ENCODE measurements at regions not wholly inside any gene's neighbourhood (a gene's known extent, or its start where the extent isn't known, plus 50 kb on each side); places are given as distances from the start of the nearest gene placed in this dataset.

DNA sequence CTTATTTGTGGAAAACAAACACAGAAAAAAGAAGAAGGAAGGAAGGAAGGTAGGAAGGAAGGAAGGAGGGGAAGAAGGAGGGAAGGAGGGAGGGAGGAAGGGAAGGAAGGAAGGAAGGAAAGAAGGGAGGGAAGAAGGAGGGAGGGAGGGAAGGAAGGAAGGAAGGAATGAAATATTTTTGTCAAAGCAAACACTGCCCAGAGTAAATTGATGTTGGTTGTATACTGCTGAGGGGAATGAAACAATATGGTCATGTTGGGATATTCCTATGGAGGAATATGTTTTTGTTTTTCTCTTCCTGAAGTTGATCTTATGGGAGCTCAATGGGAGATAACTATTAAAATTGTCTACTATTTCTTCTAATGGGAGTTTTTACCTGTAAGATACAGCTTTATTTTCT lies 717.5 kb upstream of the LRFN5 start:
- TF ChIP-seq, protein P1, sequence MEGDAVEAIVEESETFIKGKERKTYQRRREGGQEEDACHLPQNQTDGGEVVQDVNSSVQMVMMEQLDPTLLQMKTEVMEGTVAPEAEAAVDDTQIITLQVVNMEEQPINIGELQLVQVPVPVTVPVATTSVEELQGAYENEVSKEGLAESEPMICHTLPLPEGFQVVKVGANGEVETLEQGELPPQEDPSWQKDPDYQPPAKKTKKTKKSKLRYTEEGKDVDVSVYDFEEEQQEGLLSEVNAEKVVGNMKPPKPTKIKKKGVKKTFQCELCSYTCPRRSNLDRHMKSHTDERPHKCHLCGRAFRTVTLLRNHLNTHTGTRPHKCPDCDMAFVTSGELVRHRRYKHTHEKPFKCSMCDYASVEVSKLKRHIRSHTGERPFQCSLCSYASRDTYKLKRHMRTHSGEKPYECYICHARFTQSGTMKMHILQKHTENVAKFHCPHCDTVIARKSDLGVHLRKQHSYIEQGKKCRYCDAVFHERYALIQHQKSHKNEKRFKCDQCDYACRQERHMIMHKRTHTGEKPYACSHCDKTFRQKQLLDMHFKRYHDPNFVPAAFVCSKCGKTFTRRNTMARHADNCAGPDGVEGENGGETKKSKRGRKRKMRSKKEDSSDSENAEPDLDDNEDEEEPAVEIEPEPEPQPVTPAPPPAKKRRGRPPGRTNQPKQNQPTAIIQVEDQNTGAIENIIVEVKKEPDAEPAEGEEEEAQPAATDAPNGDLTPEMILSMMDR (IDR thresholded peaks at IDR 0.05): no peak
- ATAC-seq (ENCODE audit: low FRiP score) (no peak), DNase-seq (ENCODE audit: low spot score) (no peak)

DNA sequence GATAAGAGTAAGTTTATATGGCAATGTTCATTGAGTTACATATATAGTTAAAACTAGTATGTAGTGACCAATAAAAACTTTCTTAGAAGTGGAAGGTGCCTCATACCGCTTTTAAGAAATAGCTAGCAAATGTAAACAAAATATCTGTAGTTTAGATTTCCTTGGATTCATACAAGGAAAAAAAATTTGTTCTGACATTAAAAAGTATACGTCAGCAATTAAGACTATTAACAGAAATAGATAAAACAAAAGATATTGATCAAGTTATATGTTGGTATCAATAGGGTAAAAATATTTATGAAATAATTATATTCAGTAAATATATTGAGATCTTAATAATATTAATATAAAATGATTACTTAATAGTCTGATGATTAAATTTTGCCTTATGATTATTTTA lies 718.8 kb upstream of the LRFN5 start:
- TF ChIP-seq, protein P1 (IDR thresholded peaks at IDR 0.05): no peak
- ATAC-seq (ENCODE audit: low FRiP score) (no peak), DNase-seq (ENCODE audit: low spot score) (no peak)

DNA sequence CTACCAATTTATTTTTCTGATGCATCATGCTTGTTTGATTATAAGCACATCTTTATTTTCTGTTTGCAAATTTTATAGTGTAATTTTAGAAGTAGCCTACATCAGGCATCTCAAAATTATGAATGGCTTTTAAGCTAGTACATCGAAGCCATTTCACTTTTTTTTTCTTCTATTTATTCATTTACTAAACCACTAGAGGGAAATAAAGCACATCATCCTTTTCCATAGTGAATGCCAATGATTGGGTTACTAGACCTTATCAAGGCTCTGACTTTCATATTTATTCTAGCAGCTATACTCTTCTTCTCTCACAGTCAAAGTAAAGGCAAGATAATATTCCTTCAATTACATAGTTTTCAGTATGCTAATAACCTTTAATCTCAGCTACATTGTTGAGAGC lies 736.4 kb upstream of the LRFN5 start:
- DNase-seq (ENCODE audit: low spot score) (no peak), ATAC-seq (ENCODE audit: low FRiP score) (no peak)
- TF ChIP-seq, protein P1 (IDR thresholded peaks at IDR 0.05): no peak

DNA sequence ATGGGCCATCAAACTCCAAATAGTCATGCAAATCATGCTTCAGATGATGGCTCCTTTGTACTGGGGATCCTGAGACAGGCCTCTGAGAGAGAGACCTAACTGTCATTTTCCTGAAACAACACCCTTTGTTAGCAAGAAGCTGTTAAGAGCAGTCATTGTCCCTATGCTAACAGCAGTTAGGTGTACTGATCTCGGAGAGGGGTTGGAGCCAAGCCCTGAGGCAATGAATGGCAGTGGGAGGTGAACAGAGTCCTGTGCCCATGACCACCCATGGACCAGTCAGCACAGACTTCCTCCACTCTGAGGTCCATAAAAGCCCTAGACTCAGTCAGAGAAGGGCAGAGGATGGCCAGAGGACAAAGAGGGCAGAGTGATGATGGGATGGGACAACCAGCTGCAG lies 747.6 kb upstream of the LRFN5 start:
- DNase-seq (ENCODE audit: low spot score) (no peak), ATAC-seq (ENCODE audit: low FRiP score) (no peak)
- TF ChIP-seq, protein P1 (IDR thresholded peaks at IDR 0.05): no peak

DNA sequence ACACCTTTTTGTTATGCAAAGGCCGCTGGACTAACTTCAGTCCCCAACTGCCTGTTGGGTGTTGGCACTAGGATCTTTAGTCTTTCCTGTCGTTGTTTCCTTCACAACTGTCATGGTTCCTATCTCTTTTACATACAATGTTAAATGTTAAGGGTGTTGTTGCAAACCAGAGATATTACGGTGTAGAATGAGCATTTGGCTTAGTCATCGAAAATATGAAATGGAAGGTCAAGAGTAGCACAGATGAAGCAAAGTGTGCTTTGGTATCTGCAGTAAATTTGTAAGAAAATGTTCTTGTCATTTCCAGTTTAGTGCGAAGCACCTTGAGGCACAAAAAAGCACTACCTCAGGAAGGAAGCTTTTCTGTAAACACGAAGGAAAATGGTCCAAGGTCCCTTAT lies 751.3 kb upstream of the LRFN5 start:
- ATAC-seq (ENCODE audit: low FRiP score) (no peak), DNase-seq (ENCODE audit: low spot score) (no peak)
- TF ChIP-seq, protein P1 (IDR thresholded peaks at IDR 0.05): no peak

DNA sequence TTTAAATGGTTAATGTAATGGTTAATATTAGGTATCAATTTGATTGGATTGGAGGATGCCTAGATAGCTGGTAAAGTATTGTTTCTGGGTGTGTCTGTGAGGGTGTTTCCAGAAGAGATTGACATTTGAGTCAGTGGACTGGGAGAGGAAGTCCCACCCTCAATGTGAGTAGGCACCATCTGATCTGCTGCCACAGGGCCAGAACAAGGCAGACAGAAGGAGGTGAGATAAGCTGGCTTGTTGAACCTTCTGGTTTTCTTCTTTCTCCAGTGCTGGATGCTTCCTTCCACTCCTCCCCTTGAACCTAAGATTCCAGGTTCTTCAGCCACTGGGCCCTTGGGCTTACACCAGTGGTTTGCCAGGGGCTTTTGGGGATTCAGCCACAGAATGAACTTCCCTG lies 756.5 kb upstream of the LRFN5 start:
- DNase-seq (ENCODE audit: low spot score): no peak
- TF ChIP-seq, protein P1 (IDR thresholded peaks at IDR 0.05): no peak
- no peak for ATAC-seq (ENCODE audit: low FRiP score)

DNA sequence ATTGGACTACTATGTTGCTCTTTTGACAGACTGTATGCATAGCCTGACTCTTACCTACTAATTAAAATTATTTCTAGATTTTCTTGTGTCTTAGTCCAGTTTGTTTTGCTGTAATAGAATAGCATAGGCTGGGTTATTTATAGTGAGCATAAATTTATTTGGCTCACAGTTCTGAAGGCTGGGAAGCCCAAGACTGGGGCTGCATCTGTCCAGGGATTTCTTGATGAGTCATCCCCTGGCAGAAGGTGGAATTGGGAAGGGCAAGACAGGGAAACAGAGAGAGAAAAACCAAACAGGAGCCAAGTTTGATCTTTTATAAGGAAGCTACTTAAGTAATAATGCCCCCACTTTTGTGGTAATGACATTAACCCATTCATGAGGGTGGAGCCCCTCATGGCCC lies 759.2 kb upstream of the LRFN5 start:
- DNase-seq (ENCODE audit: low spot score): no peak
- ATAC-seq (ENCODE audit: low FRiP score): no peak
- TF ChIP-seq, protein P1 (IDR thresholded peaks at IDR 0.05): no peak
